ENCODE measurements at regions not wholly inside any gene's neighbourhood (a gene's known extent, or its start where the extent isn't known, plus 50 kb on each side); places are given as distances from the start of the nearest gene placed in this dataset.

- Histone ChIP-seq H3K4me1 (ENCODE audit: control insufficient read depth in 4 of 4, insufficient read depth in 4 of 4, low read length in 3 of 4) (no peaks in the 10 kb centered on the region), H3K36me3 (ENCODE audit: control insufficient read depth in 4 of 4, insufficient read depth in 3 of 4, low read depth in 1 of 4, low read length in 3 of 4) (no peaks in the 10 kb centered on the region), H3K27ac (ENCODE audit: low read depth in 1 of 2, low read length in 2 of 2) (no peak overlapping the region), H3K9ac (ENCODE audit: low read depth in 1 of 2, low read length in 2 of 2) (no peak overlapping the region), H3K27me3 (ENCODE audit: control insufficient read depth in 4 of 4, insufficient read depth in 4 of 4, low read length in 3 of 4) (no peaks in the 10 kb centered on the region), H3K4me3 (ENCODE audit: low read depth in 1 of 3, low read length in 3 of 3) (no peak overlapping the region), H3K9me3 (ENCODE audit: control insufficient read depth in 4 of 4, low read length in 3 of 4) (peaks cover 0 to 4% (median 0%) of the 10 kb centered on the region in 4 donors)
- no peak for TF ChIP-seq NR2F2 (IDR thresholded peaks at IDR 0.05)
- TF ChIP-seq HNF4G (IDR thresholded peaks at IDR 0.05) = no peak
- no peak for TF ChIP-seq FOXA1 (IDR thresholded peaks at IDR 0.05)
- TF ChIP-seq JUND (IDR thresholded peaks at IDR 0.05) = no peak
- TF ChIP-seq SP1 (IDR thresholded peaks at IDR 0.05) = no peak
- TF ChIP-seq RXRA (IDR thresholded peaks at IDR 0.05) = no peak
- no peak for TF ChIP-seq REST (IDR thresholded peaks at IDR 0.05)
- no peak for TF ChIP-seq CTCF (IDR thresholded peaks at IDR 0.05; ENCODE audit: low read depth, low read length, missing input control)
- no peak for TF ChIP-seq HNF4A (conservative IDR thresholded peaks at IDR 0.05)
- no peak for TF ChIP-seq TAF1 (conservative IDR thresholded peaks at IDR 0.05)
- no peak for TF ChIP-seq FOXA2 (IDR thresholded peaks at IDR 0.05)
- no peak for TF ChIP-seq ATF3 (IDR thresholded peaks at IDR 0.05)
- no peak for TF ChIP-seq EGR1 (IDR thresholded peaks at IDR 0.05; ENCODE audit: low read depth in 2 of 2)
- no peak for TF ChIP-seq YY1 (IDR thresholded peaks at IDR 0.05)
- no peak for TF ChIP-seq ZBTB33 (IDR thresholded peaks at IDR 0.05)
- no peak for TF ChIP-seq GABPA (IDR thresholded peaks at IDR 0.05 in 1 of 2, conservative IDR thresholded peaks at IDR 0.05 in 1 of 2)
- no peak for TF ChIP-seq RAD21 (IDR thresholded peaks at IDR 0.05)
- TF ChIP-seq MAX (IDR thresholded peaks at IDR 0.05) = no peak
- DNase-seq (ENCODE audit: low spot score) = no peak
Measured at GRCh38 chr1:224816062-224816461, 113.4 kb upstream of the DNAH14 start.

All from liver (tissue), 7 donors.